ENCODE measurements at regions not wholly inside any gene's neighbourhood (a gene's known extent, or its start where the extent isn't known, plus 50 kb on each side); places are given as distances from the start of the nearest gene placed in this dataset.

- DNase-seq (ENCODE audit: low spot score), result no peak
Observed at GRCh38 chr11:70930215-70930614, 322.2 kb downstream of the SHANK2 start.

DNA sequence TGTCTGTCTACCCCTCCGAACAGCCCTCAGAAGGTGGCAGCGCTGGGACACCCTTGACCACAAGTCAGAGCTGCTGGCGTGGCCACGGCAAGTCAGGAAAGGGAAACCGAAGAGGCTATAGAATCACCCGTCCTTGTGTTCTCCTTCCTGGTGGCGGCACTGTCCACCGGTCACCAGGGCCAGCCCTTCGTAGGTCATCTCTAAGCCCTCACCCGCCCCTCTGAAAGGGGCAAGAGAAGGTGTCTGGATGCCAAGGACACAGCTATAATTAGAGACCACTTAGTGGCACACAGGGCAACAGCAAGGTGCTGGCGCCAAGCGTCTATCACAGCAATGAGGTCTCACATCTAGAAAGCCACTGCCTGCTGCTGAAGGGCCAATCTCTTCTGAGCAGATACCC is 320.9 kb downstream of the SHANK2 start:
- no peak for DNase-seq (ENCODE audit: low spot score)

GRCh38 chr11:70933981-70934583 is 318.3 kb downstream of the SHANK2 start:
- DNase-seq (ENCODE audit: low spot score), result no peak

- no peak for DNase-seq (ENCODE audit: low spot score)
Observed at GRCh38 chr11:70935006-70935768, 317.2 kb downstream of the SHANK2 start.

DNA sequence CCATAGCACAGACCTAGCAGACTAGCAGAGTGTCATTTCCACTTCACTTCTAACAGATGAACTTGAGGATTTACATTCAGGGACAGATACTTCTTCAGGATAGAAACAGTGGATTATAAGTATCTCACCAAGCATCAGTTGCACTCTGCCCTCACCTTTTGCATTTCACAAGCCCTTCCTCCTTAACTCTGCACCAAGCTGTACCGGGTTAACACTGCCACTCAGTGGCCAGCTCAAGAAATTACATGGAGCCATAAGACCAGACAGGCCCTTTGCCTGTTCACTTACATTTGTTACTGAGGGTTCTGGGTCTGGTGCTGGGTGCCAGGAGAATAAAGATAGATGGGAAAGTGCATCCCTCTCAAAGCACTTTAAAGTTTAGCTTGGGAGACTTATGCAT is 309.8 kb downstream of the SHANK2 start:
- DNase-seq (ENCODE audit: low spot score), result no peak

GRCh38 chr11:70944141-70944540 is 308.2 kb downstream of the SHANK2 start:
- DNase-seq (ENCODE audit: low spot score), result no peak

- DNase-seq (ENCODE audit: low spot score), result no peak
Observed at GRCh38 chr11:70944636-70945035, 307.7 kb downstream of the SHANK2 start.

DNA sequence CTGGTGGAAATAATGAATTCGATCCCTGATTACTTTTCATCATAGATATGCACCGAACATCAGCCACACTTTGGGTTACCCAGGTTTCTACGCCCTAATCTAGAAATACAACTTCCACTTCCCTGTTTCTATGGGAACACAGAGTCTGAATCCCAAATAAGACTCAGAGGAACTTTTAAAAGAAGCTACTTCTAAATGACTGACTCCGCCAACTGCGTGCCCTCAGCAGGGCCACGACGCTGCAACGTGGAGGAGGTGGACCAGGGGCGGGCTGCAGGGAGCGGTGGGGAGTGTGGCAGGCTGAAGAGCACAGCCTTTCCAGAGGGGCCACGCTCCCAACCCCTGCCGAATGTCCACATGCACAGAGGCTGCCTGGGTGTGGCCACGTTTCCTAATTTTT is 304.0 kb downstream of the SHANK2 start:
- peak; percentile 56 for DNase-seq (ENCODE audit: low spot score)

DNA sequence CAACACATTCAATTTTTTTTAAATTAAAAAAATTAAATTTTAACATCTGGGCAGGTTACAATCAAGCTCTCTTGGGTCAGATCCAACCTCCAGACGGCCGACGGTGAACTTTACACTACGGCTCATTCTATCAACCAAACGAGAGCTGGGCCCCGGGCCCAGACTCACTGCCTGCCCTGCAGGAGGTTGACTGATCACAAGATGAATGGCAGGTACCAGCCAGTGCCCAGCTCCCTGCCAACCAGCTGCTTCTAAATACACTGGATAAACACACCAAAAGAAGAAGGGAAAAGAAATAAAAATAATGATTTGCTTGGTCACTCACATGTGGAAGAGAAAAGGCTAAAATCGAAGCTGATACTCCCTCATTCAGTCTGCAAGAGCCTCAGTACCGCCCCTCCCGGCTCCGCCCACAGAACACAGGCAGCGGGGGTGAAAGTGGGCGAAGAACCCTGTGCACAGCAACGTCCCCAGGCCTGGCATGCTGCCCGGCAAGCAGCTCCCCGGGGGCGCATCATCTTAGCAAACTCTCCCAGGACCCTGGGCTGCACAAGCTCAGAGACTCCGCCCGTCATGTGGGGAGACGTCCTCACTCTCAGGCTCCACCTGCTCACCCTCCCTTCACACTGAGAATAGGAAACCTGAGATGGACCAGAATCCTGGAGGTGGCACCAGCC is 303.4 kb downstream of the SHANK2 start:
- DNase-seq (ENCODE audit: low spot score), result peak; percentile 7

DNA sequence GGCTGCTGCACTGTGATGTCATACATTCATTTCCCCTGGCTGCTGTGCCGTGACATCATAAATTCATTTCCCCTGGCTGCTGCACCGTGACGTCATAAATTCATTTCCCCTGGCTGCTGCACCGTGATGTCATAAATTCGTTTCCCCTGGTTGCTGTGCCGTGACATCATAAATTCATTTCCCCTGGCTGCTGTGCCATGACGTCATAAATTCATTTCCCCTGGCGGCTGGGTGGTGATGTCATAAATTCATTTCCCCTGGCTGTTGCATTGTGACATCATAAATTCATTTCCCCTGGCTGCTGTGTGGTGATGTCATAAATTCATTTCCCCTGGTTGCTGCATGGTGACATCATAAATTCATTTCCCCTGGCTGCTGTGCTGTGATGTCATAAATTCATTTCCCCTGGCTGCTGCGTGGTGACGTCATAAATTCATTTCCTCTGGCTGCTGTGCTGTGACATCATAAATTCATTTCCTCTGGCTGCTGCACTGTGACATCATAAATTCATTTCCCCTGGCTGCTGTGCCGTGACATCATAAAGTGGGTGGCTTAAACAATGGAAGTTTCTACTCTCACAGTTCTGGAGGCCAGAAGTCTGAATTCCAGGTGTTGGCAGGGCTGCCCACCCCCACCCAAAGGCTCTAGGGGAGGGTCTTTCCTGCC is 301.1 kb downstream of the SHANK2 start:
- no peak for DNase-seq (ENCODE audit: low spot score)

- no peak for DNase-seq (ENCODE audit: low spot score)
Observed at GRCh38 chr11:70952191-70952590, 300.2 kb downstream of the SHANK2 start.

- DNase-seq (ENCODE audit: low spot score), result no peak
Observed at GRCh38 chr11:70953720-70954119, 298.7 kb downstream of the SHANK2 start.

DNA sequence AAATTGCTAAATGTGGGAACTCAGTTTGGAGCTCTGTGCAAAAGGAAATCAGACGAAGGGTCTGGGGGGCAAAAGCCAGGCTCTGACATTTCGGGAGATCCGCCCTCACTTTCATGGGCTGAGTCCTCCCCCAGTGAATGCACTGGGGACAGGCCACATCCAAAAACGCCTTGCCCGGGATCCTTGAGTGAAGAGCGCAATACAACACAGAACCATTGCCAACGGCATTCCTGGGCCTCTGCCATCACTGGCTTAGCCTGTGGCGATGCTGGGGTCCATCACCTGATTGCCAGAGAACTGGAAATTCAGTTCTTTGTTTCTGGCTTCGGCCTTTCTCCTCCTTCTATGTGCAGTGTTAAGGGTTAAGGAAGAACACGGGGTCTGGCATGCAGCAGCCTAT is 297.9 kb downstream of the SHANK2 start:
- no peak for DNase-seq (ENCODE audit: low spot score)

Data from putamen (tissue), 1 donor.